ENCODE measurements at regions not wholly inside any gene's neighbourhood (a gene's known extent, or its start where the extent isn't known, plus 50 kb on each side); places are given as distances from the start of the nearest gene placed in this dataset.
"Not testable (repeated sequence)": the region's sequence is repeated elsewhere in the genome, so short reads cannot be mapped to it uniquely, and the experiment has no call there.

GRCh38 chr12:86389949-86390348 lies 133.8 kb upstream of the MGAT4C start:
- Histone ChIP-seq H3K4me3 (ENCODE audit: low read depth, low read length) (no peak overlapping the region), H3K36me3 (ENCODE audit: control insufficient read depth, insufficient read depth, low read length) (no peaks in the 10 kb centered on the region), H3K27me3 (ENCODE audit: control insufficient read depth, insufficient read depth, low read length) (no peaks in the 10 kb centered on the region)
- POLR2A ChIA-PET: no interaction called here
- CTCF ChIA-PET: no interaction called here
- no peak for DNase-seq (ENCODE audit: low read depth)
- TF ChIP-seq CTCF (IDR thresholded peaks at IDR 0.05; ENCODE audit: insufficient read depth, low read depth, low read length): no peak

GRCh38 chr12:86387591-86388145 lies 131.5 kb upstream of the MGAT4C start:
- Histone ChIP-seq H3K4me3 (ENCODE audit: low read depth, low read length) (no peak overlapping the region), H3K36me3 (ENCODE audit: control insufficient read depth, insufficient read depth, low read length) (no peaks in the 10 kb centered on the region), H3K27me3 (ENCODE audit: control insufficient read depth, insufficient read depth, low read length) (no peaks in the 10 kb centered on the region)
- no peak for TF ChIP-seq CTCF (IDR thresholded peaks at IDR 0.05; ENCODE audit: insufficient read depth, low read depth, low read length)
- ChIA-PET POLR2A (no interaction called here), CTCF (no interaction called here)
- DNase-seq (ENCODE audit: low read depth): no peak

GRCh38 chr12:86383759-86384158 lies 127.6 kb upstream of the MGAT4C start:
- CTCF ChIA-PET; H3K36me3 ChIP-seq (ENCODE audit: control insufficient read depth, insufficient read depth, low read length); POLR2A ChIA-PET: not testable (repeated sequence)

GRCh38 chr12:86379337-86379736 lies 123.1 kb upstream of the MGAT4C start:
- Histone ChIP-seq H3K4me3 (ENCODE audit: low read depth, low read length) (no peak overlapping the region), H3K27me3 (ENCODE audit: control insufficient read depth, insufficient read depth, low read length) (no peaks in the 10 kb centered on the region), H3K36me3 (ENCODE audit: control insufficient read depth, insufficient read depth, low read length) (no peaks in the 10 kb centered on the region)
- ChIA-PET CTCF (no interaction called here), POLR2A (no interaction called here)
- DNase-seq (ENCODE audit: low read depth): no peak
- no peak for TF ChIP-seq CTCF (IDR thresholded peaks at IDR 0.05; ENCODE audit: insufficient read depth, low read depth, low read length)

More at GRCh38 chr12:86383759-86384158, 127.6 kb upstream of the MGAT4C start:
- H3K27me3 ChIP-seq (ENCODE audit: control insufficient read depth, insufficient read depth, low read length); H3K4me3 ChIP-seq (ENCODE audit: low read depth, low read length); DNase-seq (ENCODE audit: low read depth): not testable (repeated sequence)

GRCh38 chr12:86376052-86376451 lies 119.9 kb upstream of the MGAT4C start:
- DNase-seq (ENCODE audit: low read depth): no peak
- H3K4me3 ChIP-seq (ENCODE audit: low read depth, low read length): no peak overlapping the region
- no peak for TF ChIP-seq CTCF (IDR thresholded peaks at IDR 0.05; ENCODE audit: insufficient read depth, low read depth, low read length)
- H3K36me3 ChIP-seq (ENCODE audit: control insufficient read depth, insufficient read depth, low read length): no peaks in the 10 kb centered on the region
- ChIA-PET CTCF (no interaction called here), POLR2A (no interaction called here)
- no peaks in the 10 kb centered on the region for H3K27me3 ChIP-seq (ENCODE audit: control insufficient read depth, insufficient read depth, low read length)

- H3K4me3 ChIP-seq (ENCODE audit: low read depth, low read length): no peak overlapping the region
- POLR2A ChIA-PET: no interaction called here
- H3K27me3 ChIP-seq (ENCODE audit: control insufficient read depth, insufficient read depth, low read length): no peaks in the 10 kb centered on the region
- no peak for DNase-seq (ENCODE audit: low read depth)
- H3K36me3 ChIP-seq (ENCODE audit: control insufficient read depth, insufficient read depth, low read length): no peaks in the 10 kb centered on the region
- CTCF ChIA-PET: no interaction called here
- no peak for TF ChIP-seq CTCF (IDR thresholded peaks at IDR 0.05; ENCODE audit: insufficient read depth, low read depth, low read length)
Observed at GRCh38 chr12:86373813-86374212, 117.6 kb upstream of the MGAT4C start.
